ENCODE measurements at regions not wholly inside any gene's neighbourhood (a gene's known extent, or its start where the extent isn't known, plus 50 kb on each side); places are given as distances from the start of the nearest gene placed in this dataset.
"Not testable (repeated sequence)": the region's sequence is repeated elsewhere in the genome, so short reads cannot be mapped to it uniquely, and the experiment has no call there.

DNA sequence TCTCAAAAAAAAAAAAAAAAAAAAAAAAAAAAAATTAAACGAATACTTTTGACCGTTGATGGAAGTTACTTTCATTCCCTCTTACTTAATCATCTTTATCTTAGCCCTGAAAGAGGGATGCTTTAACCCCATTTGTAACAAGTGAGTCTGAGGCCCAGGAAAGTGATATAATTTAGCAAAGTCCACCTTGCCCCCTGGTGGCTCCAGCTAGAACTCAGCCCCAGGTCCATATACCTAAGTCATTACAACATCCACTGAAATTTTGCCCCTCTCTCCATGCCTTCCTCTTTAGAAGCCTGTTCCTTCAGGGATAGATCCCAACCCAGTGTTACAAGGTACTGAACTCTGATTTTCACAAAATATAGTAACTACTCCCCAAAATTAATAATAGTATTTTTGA lies 116.3 kb upstream of the KRTAP5-11 start:
- H3K4me1 Mint-ChIP-seq (ENCODE audit: low read depth); H3K36me3 Mint-ChIP-seq (ENCODE audit: low read depth); H3K27ac Mint-ChIP-seq (ENCODE audit: unreplicated experiment); H3K4me3 Mint-ChIP-seq (ENCODE audit: unreplicated experiment); H3K9me3 Mint-ChIP-seq (ENCODE audit: low read depth); H3K27me3 Mint-ChIP-seq (ENCODE audit: low read depth); DNase-seq (ENCODE audit: low spot score): not testable (repeated sequence)
- TF ChIP-seq, protein P1, sequence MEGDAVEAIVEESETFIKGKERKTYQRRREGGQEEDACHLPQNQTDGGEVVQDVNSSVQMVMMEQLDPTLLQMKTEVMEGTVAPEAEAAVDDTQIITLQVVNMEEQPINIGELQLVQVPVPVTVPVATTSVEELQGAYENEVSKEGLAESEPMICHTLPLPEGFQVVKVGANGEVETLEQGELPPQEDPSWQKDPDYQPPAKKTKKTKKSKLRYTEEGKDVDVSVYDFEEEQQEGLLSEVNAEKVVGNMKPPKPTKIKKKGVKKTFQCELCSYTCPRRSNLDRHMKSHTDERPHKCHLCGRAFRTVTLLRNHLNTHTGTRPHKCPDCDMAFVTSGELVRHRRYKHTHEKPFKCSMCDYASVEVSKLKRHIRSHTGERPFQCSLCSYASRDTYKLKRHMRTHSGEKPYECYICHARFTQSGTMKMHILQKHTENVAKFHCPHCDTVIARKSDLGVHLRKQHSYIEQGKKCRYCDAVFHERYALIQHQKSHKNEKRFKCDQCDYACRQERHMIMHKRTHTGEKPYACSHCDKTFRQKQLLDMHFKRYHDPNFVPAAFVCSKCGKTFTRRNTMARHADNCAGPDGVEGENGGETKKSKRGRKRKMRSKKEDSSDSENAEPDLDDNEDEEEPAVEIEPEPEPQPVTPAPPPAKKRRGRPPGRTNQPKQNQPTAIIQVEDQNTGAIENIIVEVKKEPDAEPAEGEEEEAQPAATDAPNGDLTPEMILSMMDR (IDR thresholded peaks at IDR 0.05) = peak; percentile 24

DNA sequence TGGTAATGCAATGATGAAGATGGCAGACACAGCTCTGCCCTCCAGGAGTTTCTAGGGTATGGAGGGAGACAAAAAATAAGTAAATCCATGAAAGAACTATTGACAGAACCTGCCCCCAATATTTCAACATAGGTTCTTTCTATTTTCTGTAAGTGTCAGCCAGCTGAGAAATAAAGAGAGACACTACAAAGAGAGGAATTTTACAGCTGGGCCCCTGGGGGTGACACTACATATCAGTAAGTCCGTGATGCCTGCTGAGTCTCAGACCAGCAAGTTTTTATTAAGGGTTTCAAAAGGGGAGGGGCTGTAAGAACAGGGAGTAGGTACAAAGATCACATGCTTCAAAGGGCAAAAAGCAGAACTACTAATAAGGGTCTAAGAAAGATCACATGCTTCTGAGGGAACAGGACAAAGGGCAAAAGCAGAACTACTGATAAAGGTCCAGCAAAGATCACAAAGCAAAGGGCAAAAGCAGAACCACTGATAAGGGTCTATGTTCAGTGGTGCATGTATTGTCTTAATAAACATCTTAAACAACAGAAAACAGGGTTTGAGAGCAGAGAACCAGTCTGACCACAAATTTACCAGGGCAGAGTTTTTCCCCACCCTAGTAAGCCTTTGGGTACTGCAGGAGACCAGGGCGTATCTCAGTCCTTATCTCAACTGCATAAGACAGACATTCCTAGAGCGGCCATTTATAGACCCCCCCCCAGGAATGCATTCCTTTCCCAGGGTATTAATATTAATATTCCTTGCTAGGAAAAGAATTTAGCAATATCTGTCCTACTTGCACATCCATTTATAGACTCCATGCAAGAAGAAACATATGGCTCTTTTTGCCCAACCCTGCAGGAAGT lies 119.0 kb upstream of the KRTAP5-11 start:
- not testable (repeated sequence) for H3K4me1 Mint-ChIP-seq (ENCODE audit: low read depth); DNase-seq (ENCODE audit: low spot score); H3K4me3 Mint-ChIP-seq (ENCODE audit: unreplicated experiment); H3K27ac Mint-ChIP-seq (ENCODE audit: unreplicated experiment); H3K9me3 Mint-ChIP-seq (ENCODE audit: low read depth); H3K36me3 Mint-ChIP-seq (ENCODE audit: low read depth); H3K27me3 Mint-ChIP-seq (ENCODE audit: low read depth)

DNA sequence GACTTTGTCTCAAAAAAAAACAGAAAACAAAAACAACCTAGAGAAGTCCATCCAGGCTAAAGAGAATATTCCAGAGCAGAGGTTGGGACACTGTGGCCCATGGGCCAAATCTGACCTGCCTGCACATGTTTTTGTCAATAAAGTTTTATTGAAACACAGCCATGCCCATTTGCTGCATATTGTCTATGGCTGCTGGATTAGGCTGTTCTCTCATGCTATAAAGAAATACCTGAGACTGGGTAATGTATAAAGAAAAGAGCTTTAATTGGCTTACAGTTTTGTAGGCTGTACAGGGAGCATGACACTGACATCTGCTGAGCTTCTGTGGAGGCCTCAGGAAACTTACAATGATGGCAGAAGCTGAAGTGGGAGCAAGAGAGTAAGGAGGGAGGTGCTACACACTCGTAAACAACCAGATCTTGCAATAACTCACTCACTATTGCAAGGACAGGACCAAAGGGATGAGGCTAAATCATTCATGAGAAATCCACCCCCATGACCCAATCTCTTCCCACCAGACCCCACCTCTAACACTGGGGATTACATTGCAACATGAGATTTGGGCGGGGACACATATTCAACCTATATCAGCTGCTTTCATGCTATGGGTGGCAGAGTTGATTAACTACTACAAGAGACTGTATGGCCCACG lies 122.5 kb upstream of the KRTAP5-11 start:
- H3K36me3 Mint-ChIP-seq (ENCODE audit: low read depth); H3K9me3 Mint-ChIP-seq (ENCODE audit: low read depth); DNase-seq (ENCODE audit: low spot score); H3K4me1 Mint-ChIP-seq (ENCODE audit: low read depth); H3K27ac Mint-ChIP-seq (ENCODE audit: unreplicated experiment); H3K4me3 Mint-ChIP-seq (ENCODE audit: unreplicated experiment): not testable (repeated sequence)
- H3K27me3 Mint-ChIP-seq (ENCODE audit: low read depth) = peaks cover 11% of the 10 kb centered on the region

DNA sequence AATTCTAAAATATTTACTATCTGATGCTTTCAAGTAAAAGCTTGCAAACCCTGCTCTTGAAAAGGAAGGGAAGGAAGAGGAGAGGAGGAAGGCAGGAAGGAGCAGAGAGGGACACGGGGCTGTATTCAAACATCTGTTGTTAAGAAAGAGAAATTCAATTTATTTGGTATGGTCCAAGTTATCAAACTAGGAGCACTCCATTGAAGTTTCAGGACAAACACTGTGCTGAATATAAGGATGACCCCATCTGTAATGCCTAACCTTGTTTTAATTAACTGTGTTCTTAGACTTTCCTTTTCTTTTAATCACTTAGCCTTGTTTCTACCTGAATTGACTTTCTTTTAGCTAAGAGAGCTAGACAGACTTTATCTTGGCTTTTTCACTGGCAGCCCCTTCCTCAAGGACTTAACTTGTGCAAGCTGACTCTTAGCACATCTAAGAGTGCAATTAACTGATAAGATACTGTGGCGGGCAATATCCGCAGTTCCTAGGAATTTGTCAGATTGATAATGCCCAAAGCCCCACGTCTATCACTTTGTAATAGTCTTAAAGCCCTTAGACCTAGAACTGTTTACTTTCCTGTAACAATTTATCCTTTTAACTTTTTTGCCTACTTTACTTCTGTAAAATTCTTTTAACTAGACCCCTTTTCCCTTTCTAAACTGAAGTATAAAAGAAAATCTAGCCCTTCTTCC lies 123.2 kb upstream of the KRTAP5-11 start:
- H3K27ac Mint-ChIP-seq (ENCODE audit: unreplicated experiment); H3K4me3 Mint-ChIP-seq (ENCODE audit: unreplicated experiment); H3K36me3 Mint-ChIP-seq (ENCODE audit: low read depth); DNase-seq (ENCODE audit: low spot score); H3K4me1 Mint-ChIP-seq (ENCODE audit: low read depth); H3K9me3 Mint-ChIP-seq (ENCODE audit: low read depth): not testable (repeated sequence)
- peaks cover 11% of the 10 kb centered on the region for H3K27me3 Mint-ChIP-seq (ENCODE audit: low read depth)

DNA sequence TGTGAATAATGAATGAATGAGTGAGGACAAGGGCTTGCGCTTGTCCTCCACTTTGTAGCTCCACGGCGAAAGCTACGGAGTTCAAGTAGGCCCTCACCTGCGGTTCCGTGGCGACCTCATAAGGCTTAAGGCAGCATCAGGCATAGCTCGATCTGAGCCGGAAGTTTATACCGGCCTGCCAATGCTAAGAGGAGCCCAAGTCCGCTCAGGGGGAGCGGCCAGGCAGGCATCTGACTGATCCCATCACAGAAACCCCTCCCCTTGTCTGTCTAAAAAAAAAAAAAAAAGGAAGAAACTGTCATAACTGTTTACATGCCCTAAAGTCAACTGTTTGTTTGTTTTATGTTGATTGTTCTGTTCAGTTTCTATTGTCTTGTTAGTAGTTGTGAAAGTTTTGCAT lies 124.4 kb upstream of the KRTAP5-11 start:
- H3K36me3 Mint-ChIP-seq (ENCODE audit: low read depth) = not testable (repeated sequence)

DNA sequence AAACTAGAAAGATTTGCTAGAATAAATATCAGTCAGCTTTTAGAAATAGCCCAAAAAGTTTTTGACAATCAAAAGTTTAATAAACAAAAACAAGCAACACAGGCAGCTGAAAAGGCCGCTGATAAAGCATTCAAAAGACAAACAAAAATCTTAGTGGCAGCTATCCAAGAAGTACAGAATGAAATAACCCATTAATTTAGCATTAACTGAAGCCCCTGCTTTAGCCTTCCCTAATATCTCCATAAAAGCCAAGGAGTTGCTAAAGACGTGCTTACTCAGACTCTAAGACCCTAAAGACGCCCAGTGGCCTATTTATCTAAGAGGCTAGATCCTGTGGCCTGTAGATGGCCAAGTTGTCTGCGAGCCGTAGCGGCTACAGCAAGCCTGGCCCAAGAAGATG lies 123.5 kb upstream of the DEFB108B start:
- not testable (repeated sequence) for H3K27ac Mint-ChIP-seq (ENCODE audit: unreplicated experiment); H3K4me1 Mint-ChIP-seq (ENCODE audit: low read depth); H3K9me3 Mint-ChIP-seq (ENCODE audit: low read depth); DNase-seq (ENCODE audit: low spot score); H3K36me3 Mint-ChIP-seq (ENCODE audit: low read depth); H3K4me3 Mint-ChIP-seq (ENCODE audit: unreplicated experiment)
- peaks cover 14% of the 10 kb centered on the region for H3K27me3 Mint-ChIP-seq (ENCODE audit: low read depth)

More for the DNA sequence above, 124.4 kb upstream of the KRTAP5-11 start:
- H3K9me3 Mint-ChIP-seq (ENCODE audit: low read depth); H3K4me3 Mint-ChIP-seq (ENCODE audit: unreplicated experiment); H3K4me1 Mint-ChIP-seq (ENCODE audit: low read depth); DNase-seq (ENCODE audit: low spot score); H3K27ac Mint-ChIP-seq (ENCODE audit: unreplicated experiment): not testable (repeated sequence)
- H3K27me3 Mint-ChIP-seq (ENCODE audit: low read depth) = peaks cover 12% of the 10 kb centered on the region

DNA sequence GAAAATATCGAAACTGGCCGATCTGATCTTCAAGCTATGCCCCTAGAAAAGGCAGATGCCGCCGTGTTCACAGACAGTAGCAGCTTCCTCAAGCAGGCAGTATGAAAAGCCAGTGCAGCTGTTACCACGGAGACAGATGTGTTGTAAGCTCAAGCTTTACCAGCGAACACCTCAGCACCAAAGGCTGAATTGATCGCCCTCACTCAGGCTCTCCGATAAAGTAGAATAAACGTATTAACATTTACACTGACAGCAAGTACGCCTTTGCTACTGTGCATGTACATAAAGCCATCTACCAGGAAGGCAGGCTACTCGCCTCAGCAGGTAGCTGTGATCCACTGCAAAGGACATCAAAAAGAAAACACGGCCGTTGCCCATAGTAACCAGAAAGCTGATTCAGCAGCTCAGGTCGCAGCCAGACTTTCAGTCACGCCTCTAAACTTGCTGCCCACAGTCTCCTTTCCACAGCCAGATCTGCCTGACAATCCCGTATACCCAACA lies 122.8 kb upstream of the DEFB108B start:
- H3K4me1 Mint-ChIP-seq (ENCODE audit: low read depth); H3K27ac Mint-ChIP-seq (ENCODE audit: unreplicated experiment); DNase-seq (ENCODE audit: low spot score); H3K9me3 Mint-ChIP-seq (ENCODE audit: low read depth); H3K36me3 Mint-ChIP-seq (ENCODE audit: low read depth); H3K4me3 Mint-ChIP-seq (ENCODE audit: unreplicated experiment): not testable (repeated sequence)
- peaks cover 14% of the 10 kb centered on the region for H3K27me3 Mint-ChIP-seq (ENCODE audit: low read depth)

DNA sequence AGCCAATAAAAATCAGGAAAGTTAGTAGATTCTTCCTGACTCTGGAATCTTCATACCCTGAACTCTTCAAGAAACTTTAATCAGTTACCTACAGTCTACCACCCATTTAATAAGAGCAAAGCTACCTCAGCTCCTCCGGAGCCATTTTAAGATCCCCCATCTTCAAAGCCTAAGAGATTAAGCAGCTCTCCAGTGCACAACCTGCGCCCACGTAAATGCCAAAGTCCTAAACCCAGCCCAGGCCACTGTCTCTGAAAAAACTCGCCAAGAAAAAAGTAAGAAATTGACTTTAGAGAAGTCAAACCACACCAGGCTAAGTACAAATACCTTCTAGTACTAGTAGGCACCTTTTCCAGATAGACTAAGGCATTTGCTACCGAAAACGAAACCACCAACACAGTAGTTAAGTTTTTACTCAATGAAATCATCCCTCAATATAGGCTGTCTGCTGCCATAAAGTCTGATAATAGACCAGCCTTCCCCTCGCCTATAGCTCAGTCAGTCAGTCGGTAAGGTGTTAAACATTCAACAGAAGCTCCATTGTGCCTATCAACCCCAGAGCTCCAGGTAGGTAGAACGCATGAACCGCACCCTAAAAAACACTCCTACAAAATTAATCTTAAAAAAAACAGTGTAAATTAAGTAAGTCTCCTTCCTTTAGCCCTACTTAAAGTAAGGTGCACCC lies 122.2 kb upstream of the DEFB108B start:
- not testable (repeated sequence) for H3K36me3 Mint-ChIP-seq (ENCODE audit: low read depth); H3K27ac Mint-ChIP-seq (ENCODE audit: unreplicated experiment); DNase-seq (ENCODE audit: low spot score); H3K9me3 Mint-ChIP-seq (ENCODE audit: low read depth); H3K4me1 Mint-ChIP-seq (ENCODE audit: low read depth); H3K4me3 Mint-ChIP-seq (ENCODE audit: unreplicated experiment)
- peaks cover 14% of the 10 kb centered on the region for H3K27me3 Mint-ChIP-seq (ENCODE audit: low read depth)

DNA sequence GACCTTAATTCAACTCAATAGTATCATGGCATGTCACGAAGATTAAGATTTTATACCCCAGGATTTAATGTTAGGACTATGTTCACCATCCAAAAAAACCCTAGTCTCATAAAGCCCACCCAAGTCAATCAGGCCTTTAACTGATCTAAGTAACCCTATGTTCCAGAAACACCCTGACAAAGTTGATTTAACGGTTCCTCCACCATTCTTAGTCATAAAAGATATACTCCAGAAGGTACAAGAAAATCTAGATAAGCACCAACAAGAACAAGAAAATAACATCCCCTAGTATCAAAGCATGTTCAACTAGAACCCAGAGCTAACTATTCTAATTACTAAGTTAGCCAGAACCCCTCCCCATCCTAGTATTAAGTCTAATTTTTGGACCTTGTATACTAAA lies 120.7 kb upstream of the DEFB108B start:
- DNase-seq (ENCODE audit: low spot score); H3K27ac Mint-ChIP-seq (ENCODE audit: unreplicated experiment); H3K4me1 Mint-ChIP-seq (ENCODE audit: low read depth); H3K4me3 Mint-ChIP-seq (ENCODE audit: unreplicated experiment); H3K36me3 Mint-ChIP-seq (ENCODE audit: low read depth); H3K9me3 Mint-ChIP-seq (ENCODE audit: low read depth): not testable (repeated sequence)
- peaks cover 14% of the 10 kb centered on the region for H3K27me3 Mint-ChIP-seq (ENCODE audit: low read depth)

DNA sequence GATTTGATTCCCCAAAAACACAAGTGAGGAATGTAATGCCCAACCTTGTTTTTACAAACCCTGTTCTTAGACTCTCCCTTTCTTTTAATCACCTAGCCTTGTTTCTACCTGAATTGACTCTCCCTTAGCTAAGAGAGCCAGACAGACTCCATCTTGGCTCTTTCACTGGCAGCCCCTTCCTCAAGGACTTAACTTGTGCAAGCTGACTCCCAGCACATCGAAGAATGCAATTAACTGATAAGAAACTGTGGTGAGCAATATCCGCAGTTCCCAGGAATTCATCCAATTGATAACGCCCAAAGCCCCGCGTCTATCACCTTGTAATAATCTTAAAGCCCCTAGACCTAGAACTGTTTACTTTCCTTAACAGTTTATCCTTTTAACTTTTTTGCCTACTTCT lies 120.2 kb upstream of the DEFB108B start:
- not testable (repeated sequence) for H3K27ac Mint-ChIP-seq (ENCODE audit: unreplicated experiment); DNase-seq (ENCODE audit: low spot score); H3K4me1 Mint-ChIP-seq (ENCODE audit: low read depth); H3K36me3 Mint-ChIP-seq (ENCODE audit: low read depth); H3K4me3 Mint-ChIP-seq (ENCODE audit: unreplicated experiment); H3K9me3 Mint-ChIP-seq (ENCODE audit: low read depth)
- H3K27me3 Mint-ChIP-seq (ENCODE audit: low read depth) = peaks cover 12% of the 10 kb centered on the region

DNA sequence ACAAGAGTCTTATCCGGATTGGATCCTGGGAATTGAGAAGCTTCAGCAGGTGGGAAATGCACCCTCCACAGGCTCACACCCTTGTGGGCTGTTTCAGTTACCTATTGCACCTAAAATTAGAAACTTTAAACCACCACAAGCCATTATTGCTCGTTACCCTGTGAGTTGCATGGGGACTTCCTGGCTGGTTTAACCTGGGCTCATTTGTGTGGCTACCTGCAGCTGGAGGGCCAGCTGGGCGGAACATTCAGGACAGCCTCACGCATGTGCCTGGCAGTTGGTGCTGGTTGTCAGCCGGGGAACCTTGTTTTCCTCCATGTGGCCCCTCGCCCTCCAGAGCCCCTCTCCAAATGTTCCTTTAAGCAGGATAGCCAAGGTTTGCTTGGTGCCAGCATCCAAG lies 118.5 kb upstream of the DEFB108B start:
- H3K36me3 Mint-ChIP-seq (ENCODE audit: low read depth); H3K9me3 Mint-ChIP-seq (ENCODE audit: low read depth); H3K4me1 Mint-ChIP-seq (ENCODE audit: low read depth); H3K4me3 Mint-ChIP-seq (ENCODE audit: unreplicated experiment); H3K27ac Mint-ChIP-seq (ENCODE audit: unreplicated experiment); DNase-seq (ENCODE audit: low spot score): not testable (repeated sequence)
- H3K27me3 Mint-ChIP-seq (ENCODE audit: low read depth) = peaks cover 10% of the 10 kb centered on the region
